HL-60 (cell line): ENCODE measurements at regions not wholly inside any gene's neighbourhood (a gene's known extent, or its start where the extent isn't known, plus 50 kb on each side); places are given as distances from the start of the nearest gene placed in this dataset.

Experiments used
- DNase-seq, 2 experiments: peaks; one replicate each; pipeline ENCODE4 v3.0.0-alpha.2; 2010 to 2020; ENCODE audit warnings: low read depth in 1 of 2, low spot score in 1 of 2
- H3K27ac ChIP-seq: fragments of 250-450 bp; sonication (Bioruptor Pico); replicated peaks from 2 replicates; pipeline ENCODE4 v1.5.1; 2020; ENCODE audit warnings: mild to moderate bottlenecking, moderate library complexity
- H3K27me3 ChIP-seq: fragments of 250-450 bp; sonication (Bioruptor Pico); 2 replicates; pipeline ENCODE4 v1.5.1; 2021; ENCODE audit warnings: mild to moderate bottlenecking, moderate library complexity; ENCODE audit not compliant: insufficient read depth, poor library complexity, severe bottlenecking
- H3K4me3 ChIP-seq: replicated peaks from 2 replicates; pipeline ENCODE4 v1.5.1; 2011; ENCODE audit warnings: mild to moderate bottlenecking, control low read depth, low read length; ENCODE audit not compliant: insufficient read depth
- GABPA ChIP-seq: IDR thresholded peaks from 2 replicates; pipeline ENCODE4 v1.6.1; 2012; ENCODE audit warnings: low read depth
- POLR2AphosphoS5 ChIP-seq: IDR thresholded peaks from 2 replicates; pipeline ENCODE4 v1.6.1; 2012; ENCODE audit warnings: low read depth
- SPI1 ChIP-seq: IDR thresholded peaks from 2 replicates; pipeline ENCODE4 v1.6.1; 2012; ENCODE audit warnings: low read depth, mild to moderate bottlenecking, borderline replicate concordance
- TF ChIP-seq, protein P1 (sequence below): IDR thresholded peaks from 2 replicates; pipeline ENCODE4 v1.6.1; 2012; ENCODE audit warnings: low read depth; ENCODE audit not compliant: insufficient replicate concordance
- TF ChIP-seq, protein P2 (sequence below): IDR thresholded peaks from one replicate; pipeline ENCODE4 v1.5.1; 2011; ENCODE audit warnings: low read length, control low read depth, inconsistent platforms; ENCODE audit not compliant: insufficient read depth

DNA sequence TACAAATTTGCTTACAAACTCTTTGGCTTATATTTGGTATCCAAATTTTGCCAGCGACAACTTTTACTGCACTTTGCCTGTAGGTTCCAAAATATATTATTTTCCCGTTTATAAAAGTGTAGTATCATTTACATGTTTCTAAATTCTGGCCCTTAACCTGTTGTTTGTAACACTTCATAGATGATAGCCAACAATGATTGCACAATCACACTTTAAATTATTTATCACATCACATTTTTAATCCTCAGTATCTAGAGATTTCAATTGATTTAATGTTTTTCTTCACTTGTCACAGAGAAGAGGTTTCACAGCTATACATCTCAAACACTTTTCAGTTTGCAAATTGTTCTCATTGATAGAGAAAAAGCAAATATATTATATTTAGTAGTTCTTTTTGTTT lies 1151.2 kb upstream of the EYS start:
- no peaks in the 10 kb centered on the region for H3K27me3 ChIP-seq
- TF ChIP-seq, protein P1, sequence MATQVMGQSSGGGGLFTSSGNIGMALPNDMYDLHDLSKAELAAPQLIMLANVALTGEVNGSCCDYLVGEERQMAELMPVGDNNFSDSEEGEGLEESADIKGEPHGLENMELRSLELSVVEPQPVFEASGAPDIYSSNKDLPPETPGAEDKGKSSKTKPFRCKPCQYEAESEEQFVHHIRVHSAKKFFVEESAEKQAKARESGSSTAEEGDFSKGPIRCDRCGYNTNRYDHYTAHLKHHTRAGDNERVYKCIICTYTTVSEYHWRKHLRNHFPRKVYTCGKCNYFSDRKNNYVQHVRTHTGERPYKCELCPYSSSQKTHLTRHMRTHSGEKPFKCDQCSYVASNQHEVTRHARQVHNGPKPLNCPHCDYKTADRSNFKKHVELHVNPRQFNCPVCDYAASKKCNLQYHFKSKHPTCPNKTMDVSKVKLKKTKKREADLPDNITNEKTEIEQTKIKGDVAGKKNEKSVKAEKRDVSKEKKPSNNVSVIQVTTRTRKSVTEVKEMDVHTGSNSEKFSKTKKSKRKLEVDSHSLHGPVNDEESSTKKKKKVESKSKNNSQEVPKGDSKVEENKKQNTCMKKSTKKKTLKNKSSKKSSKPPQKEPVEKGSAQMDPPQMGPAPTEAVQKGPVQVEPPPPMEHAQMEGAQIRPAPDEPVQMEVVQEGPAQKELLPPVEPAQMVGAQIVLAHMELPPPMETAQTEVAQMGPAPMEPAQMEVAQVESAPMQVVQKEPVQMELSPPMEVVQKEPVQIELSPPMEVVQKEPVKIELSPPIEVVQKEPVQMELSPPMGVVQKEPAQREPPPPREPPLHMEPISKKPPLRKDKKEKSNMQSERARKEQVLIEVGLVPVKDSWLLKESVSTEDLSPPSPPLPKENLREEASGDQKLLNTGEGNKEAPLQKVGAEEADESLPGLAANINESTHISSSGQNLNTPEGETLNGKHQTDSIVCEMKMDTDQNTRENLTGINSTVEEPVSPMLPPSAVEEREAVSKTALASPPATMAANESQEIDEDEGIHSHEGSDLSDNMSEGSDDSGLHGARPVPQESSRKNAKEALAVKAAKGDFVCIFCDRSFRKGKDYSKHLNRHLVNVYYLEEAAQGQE, result no peak
- TF ChIP-seq POLR2AphosphoS5 (no peak), SPI1 (no peak), GABPA (no peak)
- TF ChIP-seq, protein P2, sequence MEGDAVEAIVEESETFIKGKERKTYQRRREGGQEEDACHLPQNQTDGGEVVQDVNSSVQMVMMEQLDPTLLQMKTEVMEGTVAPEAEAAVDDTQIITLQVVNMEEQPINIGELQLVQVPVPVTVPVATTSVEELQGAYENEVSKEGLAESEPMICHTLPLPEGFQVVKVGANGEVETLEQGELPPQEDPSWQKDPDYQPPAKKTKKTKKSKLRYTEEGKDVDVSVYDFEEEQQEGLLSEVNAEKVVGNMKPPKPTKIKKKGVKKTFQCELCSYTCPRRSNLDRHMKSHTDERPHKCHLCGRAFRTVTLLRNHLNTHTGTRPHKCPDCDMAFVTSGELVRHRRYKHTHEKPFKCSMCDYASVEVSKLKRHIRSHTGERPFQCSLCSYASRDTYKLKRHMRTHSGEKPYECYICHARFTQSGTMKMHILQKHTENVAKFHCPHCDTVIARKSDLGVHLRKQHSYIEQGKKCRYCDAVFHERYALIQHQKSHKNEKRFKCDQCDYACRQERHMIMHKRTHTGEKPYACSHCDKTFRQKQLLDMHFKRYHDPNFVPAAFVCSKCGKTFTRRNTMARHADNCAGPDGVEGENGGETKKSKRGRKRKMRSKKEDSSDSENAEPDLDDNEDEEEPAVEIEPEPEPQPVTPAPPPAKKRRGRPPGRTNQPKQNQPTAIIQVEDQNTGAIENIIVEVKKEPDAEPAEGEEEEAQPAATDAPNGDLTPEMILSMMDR, result no peak
- no peak overlapping the region for H3K4me3 ChIP-seq
- no peak overlapping the region for H3K27ac ChIP-seq
- no peak for DNase-seq

DNA sequence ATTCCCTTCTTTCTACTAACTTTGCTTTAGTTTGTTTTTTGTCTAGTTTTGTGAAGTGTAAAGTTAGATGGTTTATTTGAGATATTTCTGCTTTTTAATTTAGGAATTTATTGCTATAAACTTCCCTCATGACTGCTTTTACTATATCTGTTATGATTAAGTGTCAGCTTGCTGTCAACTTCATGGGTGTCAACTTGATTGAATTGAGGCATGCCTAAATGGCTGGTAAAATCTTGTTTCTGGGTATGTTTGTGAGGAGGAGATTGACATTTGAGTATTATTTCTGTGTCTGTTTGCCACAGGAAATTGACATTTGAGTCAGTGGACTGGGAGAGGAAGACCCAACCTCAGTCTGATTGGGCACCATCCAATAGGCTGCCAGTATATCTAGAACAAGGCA lies 1147.0 kb upstream of the EYS start:
- Histone ChIP-seq H3K27me3 (no peaks in the 10 kb centered on the region), H3K27ac (no peak overlapping the region), H3K4me3 (no peak overlapping the region)
- no peak for TF ChIP-seq GABPA
- TF ChIP-seq, protein P2, result no peak
- TF ChIP-seq SPI1, result no peak
- TF ChIP-seq, protein P1, result no peak
- no peak for TF ChIP-seq POLR2AphosphoS5
- no peak for DNase-seq

DNA sequence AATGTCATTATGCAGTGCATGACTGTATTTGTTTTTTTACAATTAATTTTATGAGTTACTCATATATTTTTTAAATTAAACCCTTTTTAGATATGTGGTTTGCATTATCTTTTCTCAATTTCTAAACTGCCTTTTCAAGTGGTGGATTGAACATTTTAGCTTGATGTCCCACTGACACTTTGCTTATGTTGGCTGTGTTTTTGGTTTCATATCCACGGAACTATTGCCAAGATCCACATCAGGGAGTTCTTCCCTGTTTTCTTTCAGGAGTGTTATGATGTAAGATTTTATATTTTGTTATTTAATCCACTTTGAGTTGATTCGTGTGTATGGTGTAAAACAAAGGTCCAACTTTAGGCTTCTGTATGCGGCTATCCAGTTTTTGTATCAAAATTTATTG lies 1144.9 kb upstream of the EYS start:
- Histone ChIP-seq H3K27ac (no peak overlapping the region), H3K4me3 (no peak overlapping the region), H3K27me3 (no peaks in the 10 kb centered on the region)
- TF ChIP-seq, protein P2, result no peak
- TF ChIP-seq, protein P1, result no peak
- TF ChIP-seq GABPA (no peak), SPI1 (no peak), POLR2AphosphoS5 (no peak)
- DNase-seq, result no peak
